ENCODE measurements at regions not wholly inside any gene's neighbourhood (a gene's known extent, or its start where the extent isn't known, plus 50 kb on each side); places are given as distances from the start of the nearest gene placed in this dataset.

GRCh38 chr13:50094615-50095293, 79.5 kb downstream of the KCNRG start:
- Histone ChIP-seq H3K4me3 (no peak overlapping the region), H3K27me3 (replicated peaks in 1 of 7) (no peaks in the 10 kb centered on the region), H3K27ac (no peak overlapping the region), H3K9me3 (peaks cover 0 to 17% (median 12%) of the 10 kb centered on the region in 8 donors), H3K36me3 (peaks cover 0 to 35% (median 0%) of the 10 kb centered on the region in 6 donors), H3K4me1 (peaks cover 0 to 55% (median 18%) of the 10 kb centered on the region in 6 donors)
- no peak for DNase-seq
- intact Hi-C loops (cut with DNase I; ENCODE audit: low total_unique reads), result no loop called here
- TF ChIP-seq POLR2AphosphoS5 (IDR thresholded peaks at IDR 0.05), result no peak
- no peak for TF ChIP-seq POLR2A (IDR thresholded peaks at IDR 0.05)
- no peak for TF ChIP-seq CTCF (IDR thresholded peaks at IDR 0.05 in 8 of 11, conservative IDR thresholded peaks at IDR 0.05 in 3 of 11)

- no peak for TF ChIP-seq POLR2AphosphoS5 (IDR thresholded peaks at IDR 0.05)
- TF ChIP-seq CTCF (IDR thresholded peaks at IDR 0.05 in 8 of 11, conservative IDR thresholded peaks at IDR 0.05 in 3 of 11), result no peak
- no peak for TF ChIP-seq POLR2A (IDR thresholded peaks at IDR 0.05)
- no peak for DNase-seq
- peaks cover 0 to 36% (median 0%) of the 10 kb centered on the region in 6 donors for H3K36me3 ChIP-seq
- H3K9me3 ChIP-seq, result peaks cover 0 to 17% (median 12%) of the 10 kb centered on the region in 8 donors
- no peaks in the 10 kb centered on the region for H3K27me3 ChIP-seq (replicated peaks in 1 of 7)
- WGBS, 5 donors, result 92 to 100% (median 98%) methylated on average over 1 of the region's 1 CpG
- no peak overlapping the region for H3K4me3 ChIP-seq
- H3K4me1 ChIP-seq, result peaks cover 0 to 52% (median 7%) of the 10 kb centered on the region in 6 donors
- intact Hi-C loops (cut with DNase I; ENCODE audit: low total_unique reads), result no loop called here
- no peak overlapping the region for H3K27ac ChIP-seq
Measured at GRCh38 chr13:50098693-50099092, 83.4 kb downstream of the KCNRG start.

- H3K4me1 ChIP-seq, result peaks cover 0 to 55% (median 8%) of the 10 kb centered on the region in 6 donors
- no peak overlapping the region for H3K4me3 ChIP-seq
- H3K36me3 ChIP-seq, result peaks cover 0 to 32% (median 0%) of the 10 kb centered on the region in 6 donors
- H3K27me3 ChIP-seq (replicated peaks in 1 of 7), result no peaks in the 10 kb centered on the region
- peaks cover 0 to 17% (median 12%) of the 10 kb centered on the region in 8 donors for H3K9me3 ChIP-seq
- no peak overlapping the region for H3K27ac ChIP-seq
- intact Hi-C loops (cut with DNase I; ENCODE audit: low total_unique reads), result no loop called here
- TF ChIP-seq POLR2A (IDR thresholded peaks at IDR 0.05) (no peak), POLR2AphosphoS5 (IDR thresholded peaks at IDR 0.05) (no peak), CTCF (IDR thresholded peaks at IDR 0.05 in 8 of 11, conservative IDR thresholded peaks at IDR 0.05 in 3 of 11) (no peak)
- DNase-seq, result no peak
Measured at GRCh38 chr13:50099473-50099872, 84.2 kb downstream of the KCNRG start.

GRCh38 chr13:50101590-50101989, 86.3 kb downstream of the KCNRG start:
- no peak overlapping the region for H3K27ac ChIP-seq
- TF ChIP-seq POLR2A (IDR thresholded peaks at IDR 0.05), result no peak
- TF ChIP-seq CTCF (IDR thresholded peaks at IDR 0.05 in 8 of 11, conservative IDR thresholded peaks at IDR 0.05 in 3 of 11), result no peak
- no peak for TF ChIP-seq POLR2AphosphoS5 (IDR thresholded peaks at IDR 0.05)
- intact Hi-C loops (cut with DNase I; ENCODE audit: low total_unique reads), result no loop called here

More at GRCh38 chr13:50101590-50101989, 86.3 kb downstream of the KCNRG start:
- DNase-seq, result no peak
- Histone ChIP-seq H3K4me3 (no peak overlapping the region), H3K36me3 (peaks cover 0 to 19% (median 0%) of the 10 kb centered on the region in 6 donors), H3K27me3 (replicated peaks in 1 of 7) (no peaks in the 10 kb centered on the region), H3K9me3 (peaks cover 0 to 17% (median 12%) of the 10 kb centered on the region in 8 donors), H3K4me1 (peaks cover 3 to 70% (median 24%) of the 10 kb centered on the region in 6 donors)
